H1 (cell line): ENCODE measurements at regions not wholly inside any gene's neighbourhood (a gene's known extent, or its start where the extent isn't known, plus 50 kb on each side); places are given as distances from the start of the nearest gene placed in this dataset.

ENCODE experiments used
- ASH2L ChIP-seq: fragments of 200-600, 300-600 bp; sonication (generic); IDR thresholded peaks from one replicate; pipeline ENCODE4 v1.7.1; 2017; ENCODE audit warnings: low read length
- BACH1 ChIP-seq: IDR thresholded peaks from 2 replicates; pipeline ENCODE4 v1.6.1; 2012; ENCODE audit warnings: low read length, improper control_type of control experiment
- BCL11A ChIP-seq, 2 experiments: IDR thresholded peaks; one replicate each; pipeline ENCODE4 v1.6.1; 2011; ENCODE audit warnings: low read depth in 2 of 2, low read length in 2 of 2, mild to moderate bottlenecking in 2 of 2
- CREB1 ChIP-seq: IDR thresholded peaks from 2 replicates; pipeline ENCODE4 v1.6.1; 2012; ENCODE audit warnings: inconsistent platforms
- CTCF ChIP-seq, 3 experiments: IDR thresholded peaks; 1 replicate in 2 of 3; 2 replicates in 1 of 3; pipeline versions ENCODE4 v1.5.1 to v1.6.1; 2011; ENCODE audit warnings: low read length in 3 of 3, mild to moderate bottlenecking in 3 of 3, inconsistent platforms in 2 of 3, low read depth in 1 of 3, moderate library complexity in 1 of 3; ENCODE audit not compliant: insufficient read depth in 1 of 3; ENCODE audit errors: control extremely low read depth in 1 of 3
- FOSL1 ChIP-seq: IDR thresholded peaks from 2 replicates; pipeline ENCODE4 v1.6.1; 2011; ENCODE audit warnings: mild to moderate bottlenecking, low read depth, low read length, moderate library complexity; ENCODE audit not compliant: insufficient read depth
- JUN ChIP-seq: IDR thresholded peaks from 2 replicates; pipeline ENCODE4 v1.6.1; 2011; ENCODE audit warnings: low read depth, mild to moderate bottlenecking, improper control_type of control experiment, low read length
- KDM1A ChIP-seq: fragments of 200-600, 300-600 bp; sonication (generic); IDR thresholded peaks from 2 replicates; pipeline ENCODE4 v1.7.1; 2016; ENCODE audit warnings: mild to moderate bottlenecking, low read length, borderline replicate concordance
- KDM5A ChIP-seq: fragments of 200-600 bp; IDR thresholded peaks from 2 replicates; pipeline ENCODE4 v1.7.1; 2012; ENCODE audit warnings: mild to moderate bottlenecking, low read length, inconsistent platforms, mixed read lengths
- NANOG ChIP-seq: IDR thresholded peaks from 2 replicates; pipeline ENCODE4 v1.6.1; 2011; ENCODE audit warnings: low read length, low read depth, mild to moderate bottlenecking, inconsistent platforms; ENCODE audit not compliant: insufficient read depth, poor library complexity, severe bottlenecking
- POLR2AphosphoS5 ChIP-seq: IDR thresholded peaks from 2 replicates; pipeline ENCODE4 v1.6.1; 2011; ENCODE audit warnings: low read depth, low read length
- SAP30 ChIP-seq: fragments of 300-600 bp; sonication (generic); IDR thresholded peaks from 2 replicates; pipeline ENCODE4 v1.7.1; 2012; ENCODE audit warnings: low read length, moderate library complexity, mild to moderate bottlenecking, inconsistent platforms; ENCODE audit not compliant: insufficient read depth, insufficient replicate concordance
- SIRT6 ChIP-seq: IDR thresholded peaks from one replicate; pipeline ENCODE4 v1.7.1; 2012; ENCODE audit warnings: low read length, inconsistent platforms
- SP1 ChIP-seq: IDR thresholded peaks from 2 replicates; pipeline ENCODE4 v1.6.1; 2011; ENCODE audit warnings: low read depth, low read length
- SP2 ChIP-seq: IDR thresholded peaks from 2 replicates; pipeline ENCODE4 v1.6.1; 2012; ENCODE audit warnings: mild to moderate bottlenecking, low read length, inconsistent platforms
- USF2 ChIP-seq: IDR thresholded peaks from 2 replicates; pipeline ENCODE4 v1.6.1; 2011; ENCODE audit warnings: low read length, improper control_type of control experiment
- YY1 ChIP-seq: IDR thresholded peaks from 2 replicates; pipeline ENCODE4 v1.6.1; 2011; ENCODE audit warnings: low read depth, mild to moderate bottlenecking, low read length
- ZNF274 ChIP-seq: IDR thresholded peaks from 2 replicates; pipeline ENCODE4 v1.7.0; 2012; ENCODE audit warnings: low read length, borderline replicate concordance; ENCODE audit errors: extremely low read depth

- TF ChIP-seq KDM5A (no peak), YY1 (peak; percentile 65; the same call in 1 of the 2 replicates), ZNF274 (no peak), SP1 (peak; percentile 41; the same call in 1 of the 2 replicates), BACH1 (peak; percentile 94), KDM1A (no peak), NANOG (no peak), ASH2L (no peak), CREB1 (peak; percentile 58; the same call in 1 of the 2 replicates), SAP30 (no peak), CTCF (IDR thresholded peaks at IDR 0.05; ENCODE audit: control extremely low read depth in 1 of 3, insufficient read depth in 1 of 3, low read depth in 1 of 3, low read length in 3 of 3) (peak in 1 of 3 experiments; percentile 9; a peak in 1 of 4 replicates), SIRT6 (no peak), SP2 (no peak), BCL11A (IDR thresholded peaks at IDR 0.05; ENCODE audit: low read depth in 2 of 2, low read length in 2 of 2) (no peak), USF2 (no peak), FOSL1 (no peak), JUN (no peak), POLR2AphosphoS5 (no peak)
These were observed 103.7 kb upstream of the ZMIZ1 start (continued) for GRCh38 chr10:78964952-78965633.
